Uterus (tissue), 2 donors: ENCODE measurements at regions not wholly inside any gene's neighbourhood (a gene's known extent, or its start where the extent isn't known, plus 50 kb on each side); places are given as distances from the start of the nearest gene placed in this dataset.

ENCODE experiments used
- POLR2A ChIP-seq, 2 donors: fragments of 450-650 bp; IDR thresholded peaks; one replicate each; pipeline ENCODE4 v1.6.1; 2016; ENCODE audit warnings: antibody characterized with exemption in 2 of 2, mild to moderate bottlenecking in 1 of 2, moderate library complexity in 1 of 2
- TF ChIP-seq, protein P1 (sequence below), 4 experiments: fragments of 200-600 bp in 2 of 4; fragments of 450-650 bp in 2 of 4; sonication (generic) in 2 of 4; IDR thresholded peaks; one replicate each; pipeline ENCODE4 v1.5.1; 2016 to 2019; ENCODE audit warnings: antibody characterized with exemption in 4 of 4, mild to moderate bottlenecking in 2 of 4, moderate library complexity in 1 of 4

- TF ChIP-seq, protein P1, sequence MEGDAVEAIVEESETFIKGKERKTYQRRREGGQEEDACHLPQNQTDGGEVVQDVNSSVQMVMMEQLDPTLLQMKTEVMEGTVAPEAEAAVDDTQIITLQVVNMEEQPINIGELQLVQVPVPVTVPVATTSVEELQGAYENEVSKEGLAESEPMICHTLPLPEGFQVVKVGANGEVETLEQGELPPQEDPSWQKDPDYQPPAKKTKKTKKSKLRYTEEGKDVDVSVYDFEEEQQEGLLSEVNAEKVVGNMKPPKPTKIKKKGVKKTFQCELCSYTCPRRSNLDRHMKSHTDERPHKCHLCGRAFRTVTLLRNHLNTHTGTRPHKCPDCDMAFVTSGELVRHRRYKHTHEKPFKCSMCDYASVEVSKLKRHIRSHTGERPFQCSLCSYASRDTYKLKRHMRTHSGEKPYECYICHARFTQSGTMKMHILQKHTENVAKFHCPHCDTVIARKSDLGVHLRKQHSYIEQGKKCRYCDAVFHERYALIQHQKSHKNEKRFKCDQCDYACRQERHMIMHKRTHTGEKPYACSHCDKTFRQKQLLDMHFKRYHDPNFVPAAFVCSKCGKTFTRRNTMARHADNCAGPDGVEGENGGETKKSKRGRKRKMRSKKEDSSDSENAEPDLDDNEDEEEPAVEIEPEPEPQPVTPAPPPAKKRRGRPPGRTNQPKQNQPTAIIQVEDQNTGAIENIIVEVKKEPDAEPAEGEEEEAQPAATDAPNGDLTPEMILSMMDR (IDR thresholded peaks at IDR 0.05), result no peak
- TF ChIP-seq POLR2A (IDR thresholded peaks at IDR 0.05), result no peak
These were observed 390.3 kb downstream of the ANXA1 start for GRCh38 chr9:73541923-73542322.
